ENCODE measurements at regions not wholly inside any gene's neighbourhood (a gene's known extent, or its start where the extent isn't known, plus 50 kb on each side); places are given as distances from the start of the nearest gene placed in this dataset.
"Not testable (repeated sequence)": the region's sequence is repeated elsewhere in the genome, so short reads cannot be mapped to it uniquely, and the experiment has no call there.

GRCh38 chr18:55968550-55968949 is 380.6 kb upstream of the TCF4 start:
- TF ChIP-seq SUZ12 (IDR thresholded peaks at IDR 0.05; ENCODE audit: extremely low read depth, insufficient read depth, insufficient read length), result no peak
- TF ChIP-seq ZNF274 (IDR thresholded peaks at IDR 0.05; ENCODE audit: low read depth, low read length), result no peak
- TF ChIP-seq YY1 (IDR thresholded peaks at IDR 0.05; ENCODE audit: insufficient read depth, insufficient read length), result no peak
- Histone ChIP-seq H3K4me3 (ENCODE audit: insufficient read length, low read depth) (no peak overlapping the region), H3K4me1 (ENCODE audit: insufficient read depth, insufficient read length) (no peaks in the 10 kb centered on the region), H3K36me3 (ENCODE audit: insufficient read depth, insufficient read length, low read length) (no peaks in the 10 kb centered on the region), H3K27me3 (ENCODE audit: insufficient read depth, insufficient read length) (no peaks in the 10 kb centered on the region), H3K9me3 (ENCODE audit: insufficient read depth, low read length) (no peaks in the 10 kb centered on the region), H3K9ac (ENCODE audit: insufficient read length, low read depth) (no peak overlapping the region)
- DNase-seq (ENCODE audit: low read depth, low spot score), result no peak

DNA sequence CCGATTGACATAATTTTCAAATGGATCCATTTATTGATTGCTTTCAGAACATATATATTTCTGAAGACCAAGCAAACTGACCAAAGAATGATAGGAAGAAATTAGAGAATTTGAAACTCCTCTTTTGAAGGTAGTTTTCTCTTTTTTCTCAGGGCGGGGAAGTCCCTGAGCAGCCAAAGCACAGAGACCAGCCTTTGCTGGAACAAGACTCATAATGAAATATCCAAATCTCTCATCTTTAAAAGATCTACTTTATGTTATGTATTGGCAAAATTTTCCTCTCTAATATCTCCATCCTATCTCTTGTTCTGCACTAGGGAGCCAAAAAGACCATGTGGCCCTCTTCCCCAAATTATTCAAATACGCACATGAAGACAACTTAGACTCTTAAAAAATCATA is 379.0 kb upstream of the TCF4 start:
- Histone ChIP-seq H3K9ac (ENCODE audit: insufficient read length, low read depth) (no peak overlapping the region), H3K9me3 (ENCODE audit: insufficient read depth, low read length) (no peaks in the 10 kb centered on the region), H3K27me3 (ENCODE audit: insufficient read depth, insufficient read length) (no peaks in the 10 kb centered on the region), H3K4me1 (ENCODE audit: insufficient read depth, insufficient read length) (no peaks in the 10 kb centered on the region), H3K4me3 (ENCODE audit: insufficient read length, low read depth) (no peak overlapping the region), H3K36me3 (ENCODE audit: insufficient read depth, insufficient read length, low read length) (no peaks in the 10 kb centered on the region)
- DNase-seq (ENCODE audit: low read depth, low spot score), result no peak
- TF ChIP-seq ZNF274 (IDR thresholded peaks at IDR 0.05; ENCODE audit: low read depth, low read length), result no peak
- no peak for TF ChIP-seq YY1 (IDR thresholded peaks at IDR 0.05; ENCODE audit: insufficient read depth, insufficient read length)
- TF ChIP-seq SUZ12 (IDR thresholded peaks at IDR 0.05; ENCODE audit: extremely low read depth, insufficient read depth, insufficient read length), result no peak

DNA sequence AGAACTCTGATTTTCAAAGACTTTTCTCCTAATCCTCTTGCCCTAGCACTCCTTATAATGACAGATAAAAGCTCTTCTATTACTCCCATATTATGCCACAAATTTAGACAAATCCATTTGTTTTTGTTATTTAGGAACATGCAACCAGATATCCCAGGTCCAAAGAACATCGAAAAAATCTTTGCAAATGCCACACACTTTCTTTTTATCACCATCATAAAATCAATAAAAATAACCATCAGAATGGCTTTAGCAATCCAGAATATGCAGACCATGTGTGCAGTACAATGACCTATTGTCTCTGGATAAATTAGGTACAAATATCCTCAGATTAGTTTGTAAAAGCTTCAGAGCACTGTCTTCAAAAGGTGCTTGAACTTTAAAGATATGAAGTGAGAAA is 376.2 kb upstream of the TCF4 start:
- Histone ChIP-seq H3K9me3 (ENCODE audit: insufficient read depth, low read length) (no peaks in the 10 kb centered on the region), H3K27me3 (ENCODE audit: insufficient read depth, insufficient read length) (no peaks in the 10 kb centered on the region), H3K36me3 (ENCODE audit: insufficient read depth, insufficient read length, low read length) (no peaks in the 10 kb centered on the region), H3K4me3 (ENCODE audit: insufficient read length, low read depth) (no peak overlapping the region), H3K4me1 (ENCODE audit: insufficient read depth, insufficient read length) (no peaks in the 10 kb centered on the region), H3K9ac (ENCODE audit: insufficient read length, low read depth) (no peak overlapping the region)
- no peak for TF ChIP-seq YY1 (IDR thresholded peaks at IDR 0.05; ENCODE audit: insufficient read depth, insufficient read length)
- TF ChIP-seq SUZ12 (IDR thresholded peaks at IDR 0.05; ENCODE audit: extremely low read depth, insufficient read depth, insufficient read length), result no peak
- TF ChIP-seq ZNF274 (IDR thresholded peaks at IDR 0.05; ENCODE audit: low read depth, low read length), result no peak
- no peak for DNase-seq (ENCODE audit: low read depth, low spot score)

DNA sequence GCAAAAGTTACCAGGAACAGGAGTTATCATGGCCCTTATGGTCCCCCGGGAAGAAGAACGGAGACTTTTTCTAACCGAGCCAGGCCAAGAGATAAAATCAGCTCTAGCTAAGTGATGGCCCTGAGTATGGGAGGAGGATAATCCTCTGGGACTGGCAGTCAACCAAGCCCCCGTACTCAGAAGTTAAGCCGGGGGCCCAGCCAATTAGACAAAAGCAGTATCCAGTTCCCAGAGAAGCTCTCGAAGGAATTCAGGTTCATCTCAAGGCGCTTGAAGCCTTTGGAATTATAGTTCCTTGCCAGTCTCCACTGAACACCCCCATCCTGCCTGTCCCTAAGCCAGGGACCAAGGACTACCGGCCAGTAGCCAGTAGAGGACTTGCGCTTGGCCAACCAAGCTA is 365.3 kb upstream of the TCF4 start:
- Histone ChIP-seq H3K4me1 (ENCODE audit: insufficient read depth, insufficient read length) (no peaks in the 10 kb centered on the region), H3K4me3 (ENCODE audit: insufficient read length, low read depth) (no peak overlapping the region), H3K9ac (ENCODE audit: insufficient read length, low read depth) (no peak overlapping the region), H3K9me3 (ENCODE audit: insufficient read depth, low read length) (peaks cover 7% of the 10 kb centered on the region; the same call in 1 of the 2 replicates), H3K36me3 (ENCODE audit: insufficient read depth, insufficient read length, low read length) (no peaks in the 10 kb centered on the region), H3K27me3 (ENCODE audit: insufficient read depth, insufficient read length) (no peaks in the 10 kb centered on the region)
- DNase-seq (ENCODE audit: low read depth, low spot score), result no peak
- TF ChIP-seq ZNF274 (IDR thresholded peaks at IDR 0.05; ENCODE audit: low read depth, low read length), result no peak
- no peak for TF ChIP-seq YY1 (IDR thresholded peaks at IDR 0.05; ENCODE audit: insufficient read depth, insufficient read length)
- TF ChIP-seq SUZ12 (IDR thresholded peaks at IDR 0.05; ENCODE audit: extremely low read depth, insufficient read depth, insufficient read length), result no peak

DNA sequence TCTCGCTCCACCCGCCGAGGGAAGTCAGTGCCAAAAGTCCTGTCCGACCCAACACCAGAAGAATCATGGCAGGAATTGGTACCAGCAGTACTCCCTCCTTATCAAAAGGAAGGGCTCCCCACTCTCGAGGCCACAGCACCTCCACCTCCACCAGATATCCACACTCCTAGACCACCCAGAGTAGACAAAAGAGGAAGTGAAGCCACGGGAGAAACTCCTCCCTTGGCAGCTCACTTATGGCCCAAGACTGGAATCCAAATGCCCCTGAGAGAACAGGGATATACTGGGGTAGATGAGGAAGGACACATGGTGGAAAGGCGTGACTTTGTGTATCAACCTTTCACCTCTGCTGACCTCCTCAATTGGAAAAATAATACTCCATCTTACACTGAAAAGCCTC is 363.7 kb upstream of the TCF4 start:
- not testable (repeated sequence) for DNase-seq (ENCODE audit: low read depth, low spot score); H3K9me3 ChIP-seq (ENCODE audit: insufficient read depth, low read length); H3K27me3 ChIP-seq (ENCODE audit: insufficient read depth, insufficient read length); H3K4me1 ChIP-seq (ENCODE audit: insufficient read depth, insufficient read length); H3K4me3 ChIP-seq (ENCODE audit: insufficient read length, low read depth); H3K9ac ChIP-seq (ENCODE audit: insufficient read length, low read depth); H3K36me3 ChIP-seq (ENCODE audit: insufficient read depth, insufficient read length, low read length)

DNA sequence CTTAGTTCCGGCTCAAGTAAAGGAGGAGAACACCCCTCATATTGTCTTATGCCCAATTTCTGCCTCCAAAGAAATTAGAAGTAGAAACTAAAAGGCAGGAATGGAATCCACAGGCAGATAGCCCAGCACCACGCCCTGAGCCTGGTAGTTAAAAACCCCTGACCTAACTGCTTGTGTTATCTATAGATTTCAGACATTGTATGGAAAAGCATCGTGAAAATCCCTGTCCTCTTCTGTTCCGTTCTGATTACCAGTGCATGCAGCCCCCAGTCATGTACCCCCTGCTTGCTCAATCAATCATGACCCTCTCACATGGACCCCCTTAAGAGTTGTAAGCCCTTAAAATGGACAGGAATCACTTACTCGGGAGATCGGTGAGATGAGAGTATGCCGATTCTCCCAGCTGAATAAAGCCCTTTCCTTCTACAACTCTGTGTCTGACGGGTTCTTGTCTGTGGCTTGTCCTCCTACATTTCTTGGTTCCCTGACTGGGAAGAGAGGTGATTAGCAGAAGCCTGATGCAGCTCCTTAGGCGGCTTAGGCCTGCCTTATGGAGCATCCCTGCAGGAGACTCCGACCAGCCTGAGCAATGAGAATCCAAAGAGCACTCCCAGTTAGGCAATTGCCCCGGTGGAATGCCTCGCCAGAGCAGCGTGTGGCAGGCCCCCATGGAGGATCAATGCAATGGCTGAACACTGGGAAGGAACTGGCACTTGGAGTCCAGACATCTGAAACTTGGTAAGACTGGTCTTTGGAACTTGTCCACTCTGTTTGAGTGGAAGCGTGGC is 362.6 kb upstream of the TCF4 start:
- H3K27me3 ChIP-seq (ENCODE audit: insufficient read depth, insufficient read length), result no peaks in the 10 kb centered on the region
- no peak for DNase-seq (ENCODE audit: low read depth, low spot score)
- H3K4me3 ChIP-seq (ENCODE audit: insufficient read length, low read depth), result no peak overlapping the region
- H3K9ac ChIP-seq (ENCODE audit: insufficient read length, low read depth), result no peak overlapping the region
- TF ChIP-seq YY1 (IDR thresholded peaks at IDR 0.05; ENCODE audit: insufficient read depth, insufficient read length), result no peak
- TF ChIP-seq ZNF274 (IDR thresholded peaks at IDR 0.05; ENCODE audit: low read depth, low read length), result no peak
- TF ChIP-seq SUZ12 (IDR thresholded peaks at IDR 0.05; ENCODE audit: extremely low read depth, insufficient read depth, insufficient read length), result no peak
- H3K4me1 ChIP-seq (ENCODE audit: insufficient read depth, insufficient read length), result no peaks in the 10 kb centered on the region
- H3K9me3 ChIP-seq (ENCODE audit: insufficient read depth, low read length), result 0 out of 2 replicates have a peak, but pooled peaks cover 7% of the 10 kb centered on the region
- H3K36me3 ChIP-seq (ENCODE audit: insufficient read depth, insufficient read length, low read length), result no peaks in the 10 kb centered on the region

GRCh38 chr18:55934821-55935220 is 346.8 kb upstream of the TCF4 start:
- H3K36me3 ChIP-seq (ENCODE audit: insufficient read depth, insufficient read length, low read length), result no peaks in the 10 kb centered on the region
- no peak overlapping the region for H3K4me3 ChIP-seq (ENCODE audit: insufficient read length, low read depth)
- no peak for TF ChIP-seq ZNF274 (IDR thresholded peaks at IDR 0.05; ENCODE audit: low read depth, low read length)
- TF ChIP-seq SUZ12 (IDR thresholded peaks at IDR 0.05; ENCODE audit: extremely low read depth, insufficient read depth, insufficient read length), result no peak
- no peaks in the 10 kb centered on the region for H3K27me3 ChIP-seq (ENCODE audit: insufficient read depth, insufficient read length)
- no peaks in the 10 kb centered on the region for H3K4me1 ChIP-seq (ENCODE audit: insufficient read depth, insufficient read length)
- H3K9me3 ChIP-seq (ENCODE audit: insufficient read depth, low read length), result peaks cover 15% of the 10 kb centered on the region
- DNase-seq (ENCODE audit: low read depth, low spot score), result no peak
- H3K9ac ChIP-seq (ENCODE audit: insufficient read length, low read depth), result no peak overlapping the region
